GM12891 (cell line): ENCODE measurements at regions not wholly inside any gene's neighbourhood (a gene's known extent, or its start where the extent isn't known, plus 50 kb on each side); places are given as distances from the start of the nearest gene placed in this dataset.
"Not testable (repeated sequence)": the region's sequence is repeated elsewhere in the genome, so short reads cannot be mapped to it uniquely, and the experiment has no call there.

Experiments used
- DNase-seq: peaks from one replicate; pipeline ENCODE4 v3.0.0; 2011; ENCODE audit warnings: low spot score; ENCODE audit not compliant: insufficient read length
- FAIRE-seq: peaks from 2 replicates; lab custom pipeline; 2011; peaks lifted over from hg19 to GRCh38; lab: Jason Lieb, UNC
- PAX5 ChIP-seq: IDR thresholded peaks from 2 replicates; pipeline ENCODE4 v1.6.1; 2011; ENCODE audit warnings: low read length, moderate library complexity, mild to moderate bottlenecking; ENCODE audit not compliant: insufficient read depth, severe bottlenecking
- POLR2A ChIP-seq: IDR thresholded peaks from 2 replicates; pipeline ENCODE4 v1.6.1; 2011; ENCODE audit warnings: low read depth, low read length, control low read depth
- POLR2AphosphoS5 ChIP-seq: IDR thresholded peaks from 2 replicates; pipeline ENCODE4 v1.6.1; 2011; ENCODE audit warnings: low read depth, low read length, control low read depth
- POU2F2 ChIP-seq: IDR thresholded peaks from 2 replicates; pipeline ENCODE4 v1.6.1; 2011; ENCODE audit warnings: low read depth, mild to moderate bottlenecking, control low read depth, low read length, moderate library complexity
- SPI1 ChIP-seq: IDR thresholded peaks from 2 replicates; pipeline ENCODE4 v1.6.1; 2011; ENCODE audit warnings: low read depth, low read length, control low read depth
- TAF1 ChIP-seq: IDR thresholded peaks from 2 replicates; pipeline ENCODE4 v1.6.1; 2011; ENCODE audit warnings: low read depth, low read length, control low read depth

- DNase-seq = no peak
- TF ChIP-seq PAX5 (no peak), POLR2A (no peak), TAF1 (no peak), SPI1 (no peak), POLR2AphosphoS5 (no peak), POU2F2 (no peak)
- no peak for FAIRE-seq
Observed at GRCh38 chr6:141846639-141847038, 286.1 kb upstream of the GJE1 start.

- no peak for DNase-seq
- no peak for FAIRE-seq
- no peak for TF ChIP-seq SPI1
- TF ChIP-seq TAF1 = no peak
- TF ChIP-seq POU2F2 = no peak
- no peak for TF ChIP-seq PAX5
- no peak for TF ChIP-seq POLR2AphosphoS5
- TF ChIP-seq POLR2A = no peak
Observed at GRCh38 chr6:141843178-141843834, 289.4 kb upstream of the GJE1 start.

GRCh38 chr6:141833001-141833655 lies 299.6 kb upstream of the GJE1 start:
- FAIRE-seq = no peak
- TF ChIP-seq POLR2AphosphoS5 (no peak), POU2F2 (no peak), POLR2A (no peak), PAX5 (no peak), TAF1 (no peak), SPI1 (no peak)
- DNase-seq = no peak

GRCh38 chr6:141830530-141830929 lies 302.2 kb upstream of the GJE1 start:
- no peak for FAIRE-seq
- TF ChIP-seq SPI1 (no peak), POU2F2 (no peak), TAF1 (no peak), POLR2A (no peak), POLR2AphosphoS5 (no peak), PAX5 (no peak)
- DNase-seq = no peak

- FAIRE-seq (no peak), DNase-seq (no peak)
- no peak for TF ChIP-seq POLR2A
- TF ChIP-seq PAX5 = no peak
- TF ChIP-seq TAF1 = no peak
- no peak for TF ChIP-seq SPI1
- no peak for TF ChIP-seq POU2F2
- no peak for TF ChIP-seq POLR2AphosphoS5
Observed at GRCh38 chr6:141829566-141830360, 303.0 kb upstream of the GJE1 start.

- TF ChIP-seq POLR2AphosphoS5 (no peak), TAF1 (no peak), POU2F2 (no peak), SPI1 (no peak), PAX5 (no peak), POLR2A (no peak)
- FAIRE-seq (no peak), DNase-seq (no peak)
Observed at GRCh38 chr6:141824350-141824749, 308.4 kb upstream of the GJE1 start.

- not testable (repeated sequence) for FAIRE-seq, DNase-seq
Observed at GRCh38 chr6:141815039-141815438, 317.7 kb upstream of the GJE1 start.

- no peak for DNase-seq
- TF ChIP-seq POLR2A = no peak
- no peak for TF ChIP-seq SPI1
- TF ChIP-seq POU2F2 = no peak
- no peak for TF ChIP-seq TAF1
- TF ChIP-seq PAX5 = no peak
- no peak for TF ChIP-seq POLR2AphosphoS5
- no peak for FAIRE-seq
Observed at GRCh38 chr6:141809901-141810300, 322.8 kb upstream of the GJE1 start.

- no peak for FAIRE-seq
- no peak for DNase-seq
- no peak for TF ChIP-seq TAF1
- TF ChIP-seq PAX5 = no peak
- TF ChIP-seq POLR2AphosphoS5 = no peak
- no peak for TF ChIP-seq POLR2A
- TF ChIP-seq SPI1 = no peak
- no peak for TF ChIP-seq POU2F2
Observed at GRCh38 chr6:141808662-141809061, 324.1 kb upstream of the GJE1 start.

GRCh38 chr6:141800973-141801372 lies 331.8 kb upstream of the GJE1 start:
- not testable (repeated sequence) for FAIRE-seq, DNase-seq
